HFF-Myc (cell line): ENCODE measurements at regions not wholly inside any gene's neighbourhood (a gene's known extent, or its start where the extent isn't known, plus 50 kb on each side); places are given as distances from the start of the nearest gene placed in this dataset.

ENCODE experiments used
- DNase-seq: peaks from one replicate; pipeline ENCODE4 v3.0.0-alpha.2; 2011; ENCODE audit warnings: low read depth; ENCODE audit errors: extremely low read depth
- H3K4me3 ChIP-seq: replicated peaks from 2 replicates; pipeline ENCODE4 v1.5.1; 2011; ENCODE audit warnings: low read depth, mild to moderate bottlenecking, control low read depth, low read length
- CTCF ChIP-seq: IDR thresholded peaks from 2 replicates; pipeline ENCODE4 v1.5.1; 2012; ENCODE audit warnings: mild to moderate bottlenecking, low read depth, low read length, control low read depth; ENCODE audit errors: missing control alignments

- no peak overlapping the region for H3K4me3 ChIP-seq
- no peak for TF ChIP-seq CTCF
- DNase-seq = no peak
Measured at GRCh38 chr11:98180921-98181320, 839.8 kb upstream of the CNTN5 start.

- TF ChIP-seq CTCF = no peak
- no peak for DNase-seq
- no peak overlapping the region for H3K4me3 ChIP-seq
Measured at GRCh38 chr11:98183034-98183433, 837.7 kb upstream of the CNTN5 start.

- no peak for TF ChIP-seq CTCF
- DNase-seq = no peak
- no peak overlapping the region for H3K4me3 ChIP-seq
Measured at GRCh38 chr11:98185245-98185644, 835.5 kb upstream of the CNTN5 start.

GRCh38 chr11:98194611-98195010 is 826.1 kb upstream of the CNTN5 start:
- DNase-seq = no peak
- no peak for TF ChIP-seq CTCF
- no peak overlapping the region for H3K4me3 ChIP-seq

DNA sequence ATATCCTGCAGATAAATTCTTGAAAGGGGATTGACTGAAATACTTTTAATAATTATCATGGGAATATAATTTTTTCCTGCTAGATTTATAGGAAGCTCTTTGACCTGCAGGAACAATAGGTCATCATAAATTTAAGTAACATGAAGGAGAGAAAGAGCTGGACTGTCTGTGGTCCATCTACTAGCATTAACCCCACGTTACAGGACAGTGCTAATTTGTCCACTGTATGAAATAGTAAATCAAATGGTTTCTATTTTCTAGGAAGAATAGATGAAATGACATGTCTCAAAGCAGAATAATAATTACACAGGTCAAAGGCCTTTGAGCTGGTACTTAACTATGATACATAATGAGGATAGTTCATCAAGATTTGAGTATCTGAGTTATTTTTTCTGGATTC is 825.4 kb upstream of the CNTN5 start:
- TF ChIP-seq CTCF = no peak
- no peak overlapping the region for H3K4me3 ChIP-seq
- DNase-seq = no peak

DNA sequence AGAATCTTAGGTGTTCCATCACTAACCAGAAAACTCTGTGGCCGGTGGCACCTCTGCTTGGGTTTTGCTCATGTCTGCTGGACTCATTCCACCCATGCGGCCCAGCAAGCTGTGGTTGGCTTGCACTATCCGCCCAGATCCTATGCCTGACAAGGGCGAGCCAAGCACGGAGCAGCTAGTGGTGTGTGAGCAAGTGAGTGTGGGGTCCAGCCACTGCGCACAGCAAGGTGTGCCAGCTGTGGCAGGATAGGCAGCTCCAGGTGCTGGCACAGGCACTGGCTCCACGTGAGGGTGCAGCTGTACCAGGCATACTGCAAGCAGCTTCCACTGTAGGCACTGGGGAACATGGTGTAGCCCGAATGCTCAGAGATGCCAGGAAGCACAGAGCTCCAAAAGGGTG is 813.7 kb upstream of the CNTN5 start:
- no peak for DNase-seq
- H3K4me3 ChIP-seq = no peak overlapping the region
- TF ChIP-seq CTCF = no peak

- no peak overlapping the region for H3K4me3 ChIP-seq
- DNase-seq = no peak
- no peak for TF ChIP-seq CTCF
Measured at GRCh38 chr11:98227278-98227677, 793.5 kb upstream of the CNTN5 start.
